Right lung (tissue), 2 donors: ENCODE measurements at regions not wholly inside any gene's neighbourhood (a gene's known extent, or its start where the extent isn't known, plus 50 kb on each side); places are given as distances from the start of the nearest gene placed in this dataset.

Source experiments
- DNase-seq, 2 donors: peaks; one replicate each; pipeline ENCODE4 v3.0.0-alpha.2; 2013

DNA sequence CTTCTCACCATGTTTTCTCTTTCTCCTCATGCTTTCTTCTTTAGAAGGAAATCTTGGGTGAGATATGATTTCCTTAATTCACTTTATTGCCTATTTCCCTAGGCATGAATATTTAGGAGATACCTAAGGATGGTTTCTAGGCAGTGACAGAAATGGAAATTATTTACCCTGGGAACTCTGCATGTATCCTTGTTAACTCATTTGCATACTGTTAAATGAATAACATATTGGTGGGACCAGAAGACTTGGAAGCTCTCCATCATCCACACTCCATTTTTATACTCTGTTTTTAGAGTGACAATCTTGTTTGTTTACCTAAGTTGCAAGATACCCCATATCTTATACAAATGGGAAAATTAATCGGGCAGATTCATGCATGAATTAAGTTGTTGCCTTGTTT, 285.7 kb downstream of the RNF144B start:
- no peak for DNase-seq

DNA sequence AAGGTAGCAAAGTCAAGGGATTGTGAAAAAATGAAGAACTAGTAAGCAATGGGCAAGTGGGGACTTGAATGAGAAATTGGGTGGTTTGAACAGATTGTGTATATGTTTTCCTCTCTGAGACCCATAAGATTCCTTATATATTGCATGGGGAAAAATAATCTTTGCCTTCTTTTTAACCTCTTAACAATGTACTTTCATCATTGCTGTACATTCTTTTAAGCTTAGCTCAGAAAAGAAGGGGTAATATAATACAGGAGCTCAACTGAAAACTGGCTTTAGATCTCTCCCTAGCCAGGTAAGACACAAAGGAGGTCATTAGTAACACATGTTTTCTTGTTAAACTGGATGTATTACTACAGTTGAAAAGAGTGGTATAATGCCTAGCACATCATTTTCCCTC, 287.2 kb downstream of the RNF144B start:
- DNase-seq: no peak

DNA sequence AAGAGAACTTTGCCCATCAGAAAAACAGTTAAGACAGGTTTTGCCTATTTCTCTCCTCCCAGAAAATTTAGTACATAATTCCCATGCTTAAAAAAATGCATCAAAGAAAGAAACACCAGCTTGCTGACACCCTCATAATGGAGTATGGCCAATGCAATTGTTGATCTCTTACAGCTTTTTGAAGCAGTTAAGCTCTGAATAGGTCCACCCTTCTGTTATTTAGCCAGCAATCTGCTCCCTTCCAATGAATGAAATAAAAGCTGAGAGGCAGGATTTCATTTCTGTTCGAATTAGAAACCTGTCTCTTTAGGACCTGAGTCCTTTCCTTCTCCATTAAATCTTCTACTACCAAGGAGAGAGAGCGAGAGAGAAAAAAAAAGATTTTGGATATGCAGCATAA, 288.7 kb downstream of the RNF144B start:
- no peak for DNase-seq

DNA sequence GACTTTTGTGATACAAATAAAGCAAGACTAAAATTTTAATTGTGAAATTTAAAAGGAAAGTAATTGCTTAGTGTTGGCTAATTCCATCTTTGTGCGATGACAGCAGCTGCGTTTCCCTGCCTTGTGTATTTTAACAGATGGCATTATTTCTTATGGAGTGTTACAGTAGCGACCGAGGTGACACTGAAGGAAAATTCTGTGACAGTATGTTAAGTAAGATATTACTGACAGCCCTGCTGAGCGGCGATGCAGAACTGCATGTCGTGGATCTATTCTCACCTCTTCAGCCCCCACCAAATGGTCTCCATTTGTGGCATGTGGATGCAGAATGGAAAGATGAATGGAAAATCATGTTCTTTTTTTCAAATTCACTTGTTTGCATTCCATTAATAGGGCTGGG, 289.4 kb downstream of the RNF144B start:
- DNase-seq: no peak

DNA sequence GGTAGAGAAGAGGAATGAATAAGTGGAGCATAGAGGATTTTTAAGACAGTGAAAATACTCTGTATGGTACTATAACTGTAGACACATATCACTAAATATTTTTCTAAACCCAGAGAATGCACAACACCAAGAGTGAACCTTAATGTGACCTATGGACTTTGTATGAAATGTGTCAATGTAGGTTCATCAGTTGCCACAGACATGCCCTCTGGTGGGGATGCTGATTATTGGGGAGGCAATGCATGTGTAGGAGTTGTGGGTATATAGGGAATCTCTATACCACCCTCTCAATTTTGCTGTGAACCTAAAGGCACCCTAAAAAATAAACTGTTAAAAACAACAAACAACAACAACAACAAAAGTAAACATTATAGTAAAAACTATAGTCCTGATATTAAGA, 293.7 kb downstream of the RNF144B start:
- DNase-seq: no peak

DNA sequence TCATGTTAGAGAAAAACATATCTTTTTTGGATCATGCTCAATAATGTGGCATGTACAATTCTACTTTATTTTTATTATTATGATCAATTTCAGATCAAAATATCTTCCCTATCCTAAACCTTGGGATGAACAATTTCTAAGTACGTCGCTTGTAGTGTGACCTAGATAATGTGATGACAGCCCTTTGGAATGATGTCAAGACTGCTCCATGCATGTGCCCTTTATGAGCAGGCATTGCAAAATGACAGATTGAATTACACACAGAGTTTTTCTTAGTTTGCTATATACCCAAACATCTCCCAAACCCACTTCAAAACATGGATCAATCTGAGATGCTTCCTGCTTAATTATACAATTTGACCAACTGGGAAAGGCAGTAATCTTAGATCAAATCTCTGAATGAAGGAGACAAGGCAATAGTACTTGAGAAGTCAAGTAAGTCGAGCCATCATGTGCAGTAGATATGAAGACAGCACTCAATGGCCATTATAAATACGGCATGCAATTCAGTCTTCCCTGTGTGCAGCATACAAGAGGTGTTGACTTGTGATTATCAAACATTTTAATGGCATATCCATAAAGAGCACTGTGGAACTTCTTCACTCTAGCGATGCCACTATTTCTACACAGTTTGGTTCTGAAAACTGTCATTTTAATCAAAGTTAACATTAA, 294.8 kb downstream of the RNF144B start:
- DNase-seq: no peak

DNA sequence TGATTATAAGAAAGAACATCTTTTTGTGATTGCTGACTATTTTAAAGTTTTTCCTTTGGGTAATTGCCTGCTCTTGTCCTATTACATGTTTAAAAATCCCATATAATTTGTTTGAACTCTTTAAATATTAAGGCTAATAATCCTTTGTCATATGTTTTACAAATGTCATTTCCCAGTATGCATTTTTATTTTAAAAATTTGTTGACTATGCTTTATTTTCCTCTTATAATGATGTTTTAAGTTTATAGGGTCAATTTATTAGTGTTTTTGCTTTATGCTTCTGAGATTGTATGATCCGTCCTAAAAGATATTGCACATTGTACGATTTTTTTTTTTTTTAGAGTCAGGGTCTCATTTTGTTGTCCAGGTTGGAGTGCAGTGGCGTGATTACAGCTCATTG, 297.2 kb downstream of the RNF144B start:
- DNase-seq: no peak

DNA sequence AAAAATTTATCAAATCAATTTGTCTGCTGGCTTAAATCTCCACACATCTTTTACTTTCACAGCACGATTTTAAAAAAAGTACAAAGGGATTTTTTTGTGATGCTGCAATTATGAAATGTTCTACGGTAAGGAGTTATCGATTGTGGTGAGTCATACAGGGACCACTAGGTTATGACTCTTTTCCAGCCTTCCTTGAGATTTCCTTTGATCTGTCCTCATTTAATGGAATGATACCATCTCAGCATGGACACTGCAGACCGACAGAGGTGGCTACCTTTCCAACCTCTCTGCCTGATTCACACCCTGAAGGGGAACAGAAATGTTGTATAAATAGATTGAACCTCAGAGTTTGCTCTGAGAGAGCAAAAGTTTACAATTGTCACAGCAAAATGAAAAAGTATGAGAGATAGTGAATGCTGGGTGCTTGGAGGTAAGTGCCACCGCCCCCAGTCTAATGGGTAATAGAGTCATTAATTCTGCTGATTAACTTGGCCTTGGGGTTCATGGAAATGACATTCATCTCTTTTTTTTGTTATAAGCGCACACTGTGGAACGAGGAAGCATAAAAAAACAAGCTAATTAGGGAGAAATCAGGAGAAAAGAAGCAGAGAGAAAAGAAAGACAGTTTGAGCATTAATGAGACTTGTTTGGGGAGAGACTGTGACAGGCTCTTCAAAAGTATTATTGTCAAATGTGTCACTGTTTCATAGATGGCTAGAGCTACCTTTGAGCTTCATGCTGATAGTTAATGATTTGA, 306.0 kb downstream of the RNF144B start:
- DNase-seq: no peak

DNA sequence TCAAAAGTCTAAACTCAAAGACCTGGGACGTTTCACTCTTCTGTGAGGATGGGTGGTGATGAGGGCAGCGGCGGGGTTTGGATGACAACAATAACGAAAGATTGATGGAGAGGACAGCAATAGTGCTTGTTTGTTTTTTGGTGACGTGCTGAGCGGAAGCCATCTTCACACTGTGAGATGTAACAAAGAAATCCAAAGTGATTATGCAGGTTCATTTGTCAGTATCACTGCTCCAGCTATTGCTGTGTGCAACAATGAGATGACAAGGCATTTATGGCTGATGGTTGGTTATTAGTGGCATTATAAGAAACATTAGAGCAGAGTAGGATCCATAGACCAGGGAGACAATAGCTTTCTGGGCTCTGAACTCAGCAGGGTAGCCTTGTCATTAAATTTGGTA, 306.7 kb downstream of the RNF144B start:
- DNase-seq: no peak

DNA sequence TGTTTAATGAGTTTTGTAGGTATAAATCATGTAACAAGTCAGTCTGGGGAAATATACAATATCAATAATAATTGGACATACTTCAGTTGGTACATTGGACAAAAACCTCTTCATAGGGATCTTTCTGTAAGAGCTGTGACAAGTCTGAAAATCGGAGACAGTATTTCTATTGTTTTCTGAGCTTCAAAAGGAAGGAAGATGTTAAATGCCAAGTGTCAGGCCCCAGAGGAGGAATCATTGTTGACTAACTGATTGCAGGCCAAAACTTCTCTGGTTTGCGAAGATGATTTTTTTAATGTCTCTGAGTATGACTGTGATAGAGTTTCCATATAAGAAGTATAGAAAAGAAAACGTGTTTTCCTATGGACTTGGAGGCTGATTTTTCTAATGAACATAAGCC, 316.4 kb downstream of the RNF144B start:
- no peak for DNase-seq

DNA sequence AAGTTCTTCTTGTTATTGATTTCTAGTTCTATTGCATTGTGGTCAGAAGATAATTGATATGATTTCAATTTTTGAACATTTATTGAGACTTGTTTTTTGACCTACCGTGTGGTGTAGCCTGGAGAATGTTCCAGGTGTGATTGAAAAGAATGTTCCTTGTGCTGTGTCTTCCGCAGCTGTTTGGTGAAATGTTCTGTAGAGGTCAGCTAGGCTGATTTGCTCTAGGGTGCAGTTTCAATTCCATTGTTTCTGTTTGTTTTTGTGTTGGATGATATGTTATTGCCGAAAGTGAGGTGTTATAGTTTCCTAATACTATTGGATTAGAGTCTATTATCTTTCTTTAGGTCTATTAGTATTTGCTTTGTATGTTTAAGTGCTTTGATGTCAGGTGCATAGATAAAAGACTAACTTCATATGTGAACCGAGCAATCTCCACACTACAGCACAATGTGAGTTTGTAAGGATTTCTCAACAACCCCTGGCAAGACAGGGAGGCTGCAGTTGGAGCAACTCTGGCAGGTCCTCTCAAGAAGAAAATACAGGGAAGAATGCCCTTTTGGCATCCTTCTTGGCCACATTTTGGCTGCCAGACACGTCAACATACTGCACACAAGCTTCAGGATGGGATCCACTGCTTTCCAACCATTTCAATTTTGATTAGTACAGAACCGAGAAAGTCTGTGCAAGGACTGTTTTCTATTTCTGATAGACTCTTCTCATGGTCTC, 320.7 kb downstream of the RNF144B start:
- no peak for DNase-seq

DNA sequence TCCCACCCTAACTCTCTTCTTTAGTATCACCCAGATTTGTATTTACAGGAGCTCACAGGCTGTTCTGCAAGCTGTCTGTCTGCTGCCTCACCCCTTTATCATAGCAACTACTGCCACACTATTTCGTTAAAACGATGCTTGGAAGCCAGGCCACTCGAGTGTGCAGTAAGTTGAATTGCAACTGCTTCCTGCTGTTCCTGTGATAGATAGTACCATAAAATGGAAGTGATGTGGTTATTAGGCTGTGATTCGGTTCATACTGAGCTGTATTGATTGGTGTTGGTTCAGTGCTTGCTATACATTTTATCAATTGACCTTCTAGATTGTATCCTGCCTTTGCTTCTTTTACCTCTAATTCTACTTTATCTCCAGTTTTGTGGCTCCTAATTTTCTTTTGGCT, 325.4 kb downstream of the RNF144B start:
- DNase-seq: no peak

DNA sequence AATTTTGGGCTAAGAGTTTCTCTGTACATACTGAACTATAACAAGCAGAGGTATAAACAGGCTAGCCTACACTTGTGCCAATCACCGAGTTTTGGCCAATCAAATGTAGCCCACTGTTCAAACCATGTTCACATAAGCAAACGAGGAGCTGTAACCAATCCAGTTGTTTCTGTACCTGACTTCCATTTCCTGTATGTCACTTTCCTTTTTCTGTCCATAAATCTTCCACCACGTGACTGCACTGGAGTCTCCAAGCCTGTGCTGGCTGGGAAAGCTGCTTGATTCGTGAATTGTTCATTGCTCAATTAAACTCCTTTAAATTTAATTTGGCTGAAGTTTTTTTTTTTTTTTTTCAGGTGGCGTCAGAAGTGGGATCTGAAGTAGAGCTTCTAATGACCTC, 332.9 kb downstream of the RNF144B start:
- no peak for DNase-seq

DNA sequence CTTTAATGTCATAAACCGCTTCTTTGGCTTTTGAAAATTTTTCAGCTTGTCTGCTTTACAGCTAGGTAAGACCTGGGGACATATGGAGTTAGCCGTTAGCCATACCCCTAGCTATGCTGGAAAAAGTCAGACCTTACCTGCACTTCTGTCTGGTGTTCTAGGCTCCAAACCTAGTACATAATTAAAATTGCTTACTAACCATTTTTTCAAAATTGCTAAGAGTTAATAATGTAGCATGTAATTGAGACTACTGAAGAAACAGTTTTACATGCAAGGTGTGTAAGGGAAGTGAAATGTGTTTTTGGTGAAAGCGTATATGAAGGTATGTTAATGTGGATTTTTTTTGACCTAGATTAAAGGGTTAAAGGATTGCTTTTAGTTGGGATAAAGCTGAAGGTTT, 336.9 kb downstream of the RNF144B start:
- DNase-seq: no peak

DNA sequence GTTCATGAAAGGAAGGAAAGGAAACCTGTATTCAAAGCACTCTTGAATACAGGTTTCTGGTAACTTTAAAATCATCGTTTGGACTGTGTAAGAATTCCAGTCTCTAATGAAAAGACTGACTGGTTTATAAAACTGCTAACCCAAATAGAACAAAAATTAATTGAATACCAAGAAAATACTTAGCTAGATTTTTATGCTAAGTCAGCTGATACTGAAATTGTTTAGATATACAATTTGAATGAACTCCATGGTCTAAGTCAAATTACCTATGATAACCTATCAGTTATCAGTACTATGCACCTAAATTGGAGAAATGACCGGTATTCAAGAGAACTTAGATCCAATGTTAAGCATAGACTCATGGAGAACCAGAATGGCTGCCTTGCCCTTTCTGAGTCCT, 338.3 kb downstream of the RNF144B start:
- DNase-seq: no peak

DNA sequence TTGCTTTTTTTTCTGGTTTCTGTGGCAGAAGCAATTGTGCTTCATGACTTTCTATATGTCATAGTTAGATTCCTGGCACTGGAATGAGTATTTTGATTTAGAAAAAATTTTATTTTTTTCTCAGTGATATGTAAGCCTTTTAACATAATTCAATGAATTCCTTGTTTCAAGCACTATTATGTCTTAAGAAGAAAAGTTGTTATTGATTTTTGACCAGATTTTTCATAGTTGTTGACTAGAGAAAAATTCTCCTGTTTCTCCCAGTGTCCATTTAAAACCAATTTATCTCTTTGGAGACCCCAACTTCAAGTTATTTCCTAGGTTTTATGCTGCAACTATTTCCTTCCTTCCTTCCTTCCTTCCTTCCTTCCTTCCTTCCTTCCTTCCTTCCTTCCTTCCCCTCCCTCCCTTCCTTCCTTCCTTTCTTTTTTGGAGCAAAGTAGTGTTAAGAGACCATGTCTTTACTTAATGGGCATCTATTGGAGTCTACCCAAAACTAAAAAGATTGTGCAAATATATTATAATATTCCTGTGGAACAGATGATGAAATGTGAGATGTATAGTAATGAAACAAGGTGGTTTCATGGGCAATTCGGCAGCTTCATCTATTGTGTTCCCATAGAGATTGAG, 346.9 kb downstream of the RNF144B start:
- DNase-seq: no peak

DNA sequence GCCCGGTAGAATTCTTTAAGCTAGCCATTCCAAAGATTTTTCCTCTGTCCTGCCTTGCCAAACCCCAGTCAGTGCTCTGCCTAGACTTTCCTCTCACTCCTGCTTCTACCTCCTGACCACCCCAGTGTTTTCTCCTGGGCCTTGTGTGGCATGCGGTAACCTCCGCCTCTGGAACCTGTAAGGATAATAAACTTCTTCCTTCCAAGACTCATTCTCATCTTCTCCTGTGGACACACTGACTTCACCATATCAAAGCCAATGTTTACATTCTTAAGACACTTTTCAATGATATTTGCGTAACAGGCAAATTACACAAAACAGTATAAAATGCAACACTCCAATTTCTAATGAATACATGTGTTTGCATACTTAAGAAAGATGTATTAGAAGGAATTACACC, 354.6 kb downstream of the RNF144B start:
- no peak for DNase-seq

DNA sequence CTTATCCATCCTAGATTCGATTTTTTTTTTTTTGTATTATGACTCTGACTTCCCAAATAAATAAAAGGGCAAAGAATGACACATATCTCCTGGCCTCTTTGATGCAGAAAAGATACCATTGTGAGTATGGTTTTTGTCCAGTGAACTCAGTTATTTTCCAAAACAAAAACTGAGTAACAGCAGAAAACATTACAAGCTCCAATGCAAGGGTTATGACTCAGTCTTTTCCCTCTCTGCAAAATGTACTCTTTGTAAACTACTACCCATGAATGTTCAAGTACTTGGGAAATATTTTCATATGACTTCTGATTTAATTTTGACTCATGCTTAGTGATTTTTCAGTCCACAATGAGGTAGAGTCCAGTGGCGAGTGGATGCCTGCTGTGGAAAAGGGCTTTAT, 355.3 kb downstream of the RNF144B start:
- DNase-seq: no peak

DNA sequence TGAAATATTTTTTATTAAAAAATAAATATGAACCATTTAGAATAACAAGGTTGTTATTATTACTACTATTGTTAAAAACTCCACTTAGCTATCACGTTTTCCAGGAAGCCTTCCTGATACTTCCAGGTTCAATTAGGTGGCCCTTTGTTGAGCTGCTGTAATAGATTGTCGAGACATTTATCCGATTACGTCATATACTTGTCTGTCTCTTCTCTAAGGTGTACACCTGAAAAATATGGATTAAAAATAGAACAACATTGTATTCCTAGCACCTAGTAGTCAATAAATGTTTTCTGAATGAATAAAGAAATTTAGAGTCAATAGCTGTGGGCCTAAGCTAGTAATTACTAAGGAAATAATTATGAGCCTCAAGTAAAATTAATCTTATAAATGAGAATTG, 359.6 kb downstream of the RNF144B start:
- DNase-seq: no peak

DNA sequence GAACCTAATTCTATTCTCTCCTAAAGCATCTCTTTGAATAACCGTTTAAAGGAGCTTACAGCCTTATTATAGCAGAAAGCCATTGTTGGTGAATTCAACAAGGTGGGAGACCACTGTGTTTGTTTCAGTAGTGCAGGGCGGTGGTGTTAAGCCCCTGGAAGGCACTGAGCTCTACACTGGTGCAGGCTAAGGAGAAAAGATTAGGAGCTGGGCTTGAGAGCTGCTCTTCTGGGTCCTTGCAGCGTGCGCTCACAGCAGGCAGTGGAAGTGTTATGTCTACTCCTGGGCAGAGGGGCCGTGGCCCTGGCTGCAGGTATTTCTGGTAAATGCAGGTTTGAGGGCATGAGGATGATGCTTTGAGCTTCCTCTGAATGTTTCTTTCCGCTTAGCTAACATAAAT, 361.2 kb downstream of the RNF144B start:
- DNase-seq: no peak

DNA sequence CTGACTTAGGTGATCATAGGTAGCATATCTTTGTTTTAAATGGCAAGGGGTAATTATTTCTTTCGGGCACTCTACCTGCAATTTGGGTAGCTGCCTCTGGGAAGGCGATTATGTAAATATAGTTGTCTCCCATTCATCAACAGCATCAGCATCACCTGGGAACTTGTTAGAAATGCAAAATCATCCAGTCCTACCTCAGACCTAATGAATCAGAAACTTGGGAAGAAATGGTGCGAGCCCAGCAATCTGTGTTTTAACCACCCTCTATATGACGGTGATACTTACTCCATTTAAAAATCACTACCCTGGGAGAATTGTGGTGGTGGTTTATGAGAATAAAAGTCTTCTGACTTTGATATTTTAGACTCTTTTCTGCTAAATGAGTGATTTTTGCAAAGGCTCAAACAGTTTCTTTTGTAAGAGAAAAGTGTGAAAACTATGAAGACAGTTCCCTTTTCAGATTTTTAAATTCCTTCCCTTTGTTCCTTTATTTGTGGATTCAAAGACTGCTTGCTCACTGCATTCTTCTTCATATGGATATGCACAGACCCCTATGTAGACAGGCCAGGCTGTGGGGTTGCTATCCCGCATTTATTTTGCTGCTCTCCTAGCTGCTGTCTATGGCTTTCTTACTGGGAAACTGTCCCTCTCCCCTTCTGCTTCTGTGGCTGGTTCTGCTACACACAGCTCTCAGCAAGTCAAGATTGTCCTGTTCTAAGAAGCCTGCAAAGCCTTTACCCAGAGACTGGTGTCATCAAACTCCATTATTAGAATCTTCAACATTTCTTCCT, 365.3 kb downstream of the RNF144B start:
- DNase-seq: no peak

DNA sequence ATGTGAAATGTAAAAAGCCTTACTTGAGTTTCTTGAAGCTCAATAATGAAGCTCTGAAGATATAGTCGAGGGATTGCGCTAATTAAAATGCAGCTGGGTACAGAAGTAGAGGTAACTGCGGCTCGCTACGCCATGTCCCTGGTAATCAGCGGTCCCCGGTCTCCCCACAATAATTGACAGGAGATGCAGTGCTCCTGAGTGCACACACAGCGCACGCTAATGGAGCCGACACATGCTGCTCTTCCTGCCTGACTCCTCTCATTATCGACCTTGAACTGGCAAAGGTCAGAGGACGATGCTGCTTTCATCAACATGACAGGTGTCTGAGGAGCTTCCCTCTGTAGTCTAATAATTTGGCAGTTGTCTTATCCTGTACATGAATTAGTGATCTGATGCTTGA, 365.9 kb downstream of the RNF144B start:
- DNase-seq: no peak
